ENCODE measurements at regions not wholly inside any gene's neighbourhood (a gene's known extent, or its start where the extent isn't known, plus 50 kb on each side); places are given as distances from the start of the nearest gene placed in this dataset.

DNA sequence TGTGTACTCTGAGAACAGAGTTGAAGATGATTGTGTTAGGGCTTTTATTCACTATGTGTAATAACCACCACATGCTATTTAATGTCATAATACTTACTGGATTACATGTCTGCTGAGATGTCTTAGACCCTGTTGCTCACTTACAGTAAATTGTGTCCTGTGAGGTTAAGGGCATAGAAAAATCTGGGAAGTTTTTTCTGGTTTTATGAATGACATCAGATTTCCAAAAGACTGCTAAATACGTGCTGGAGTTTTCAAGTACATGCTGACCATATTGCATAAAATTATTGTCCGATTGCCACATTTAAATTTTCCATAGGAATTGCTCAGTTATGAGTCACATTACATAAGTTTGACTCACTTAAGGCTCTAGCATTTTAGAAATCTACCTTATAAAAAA, 96.7 kb upstream of the COL5A2 start:
- no peak for ATAC-seq
- Histone ChIP-seq H3K27ac (no peak overlapping the region), H3K36me3 (no peaks in the 10 kb centered on the region), H3K4me1 (no peaks in the 10 kb centered on the region), H3K4me3 (no peak overlapping the region), H3K27me3 (no peaks in the 10 kb centered on the region), H3K9me3 (no peaks in the 10 kb centered on the region)
- no peak for TF ChIP-seq POLR2A (IDR thresholded peaks at IDR 0.05)
- TF ChIP-seq, protein P1, sequence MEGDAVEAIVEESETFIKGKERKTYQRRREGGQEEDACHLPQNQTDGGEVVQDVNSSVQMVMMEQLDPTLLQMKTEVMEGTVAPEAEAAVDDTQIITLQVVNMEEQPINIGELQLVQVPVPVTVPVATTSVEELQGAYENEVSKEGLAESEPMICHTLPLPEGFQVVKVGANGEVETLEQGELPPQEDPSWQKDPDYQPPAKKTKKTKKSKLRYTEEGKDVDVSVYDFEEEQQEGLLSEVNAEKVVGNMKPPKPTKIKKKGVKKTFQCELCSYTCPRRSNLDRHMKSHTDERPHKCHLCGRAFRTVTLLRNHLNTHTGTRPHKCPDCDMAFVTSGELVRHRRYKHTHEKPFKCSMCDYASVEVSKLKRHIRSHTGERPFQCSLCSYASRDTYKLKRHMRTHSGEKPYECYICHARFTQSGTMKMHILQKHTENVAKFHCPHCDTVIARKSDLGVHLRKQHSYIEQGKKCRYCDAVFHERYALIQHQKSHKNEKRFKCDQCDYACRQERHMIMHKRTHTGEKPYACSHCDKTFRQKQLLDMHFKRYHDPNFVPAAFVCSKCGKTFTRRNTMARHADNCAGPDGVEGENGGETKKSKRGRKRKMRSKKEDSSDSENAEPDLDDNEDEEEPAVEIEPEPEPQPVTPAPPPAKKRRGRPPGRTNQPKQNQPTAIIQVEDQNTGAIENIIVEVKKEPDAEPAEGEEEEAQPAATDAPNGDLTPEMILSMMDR (IDR thresholded peaks at IDR 0.05 in 4 of 5, conservative IDR thresholded peaks at IDR 0.05 in 1 of 5) = no peak
- in situ Hi-C loops (cut with MboI; ENCODE audit: low sequenced_read_pairs in 4 of 4) = loop anchor here in 1 of 4 donors (25.0 kb wide), 1 partner anchor 164 kb away; no protein-coding TSS in a partner anchor
- intact Hi-C loops (cut with DNase I; ENCODE audit: low total_unique reads) = no loop called here
- DNase-seq = no peak

DNA sequence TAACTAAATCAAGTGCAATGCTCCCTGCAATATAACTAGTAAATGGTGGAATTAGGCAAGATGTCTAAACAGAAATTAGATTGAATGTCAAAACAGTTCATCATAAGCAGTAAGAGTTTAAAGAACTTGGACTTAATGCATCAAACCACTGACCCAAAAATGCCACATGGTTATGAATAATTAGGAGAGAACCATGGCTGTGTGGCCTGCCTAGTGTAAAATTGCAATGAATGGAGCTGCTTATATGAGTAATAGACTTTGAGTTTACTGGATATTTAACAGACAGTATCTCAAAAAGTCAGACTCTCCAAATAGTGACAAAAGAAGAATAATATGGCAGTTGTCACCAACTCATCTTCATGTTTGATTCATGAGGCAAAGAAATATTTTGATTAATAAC, 101.6 kb upstream of the COL5A2 start:
- Histone ChIP-seq H3K27ac (no peak overlapping the region), H3K9me3 (no peaks in the 10 kb centered on the region), H3K4me3 (no peak overlapping the region), H3K36me3 (no peaks in the 10 kb centered on the region), H3K4me1 (no peaks in the 10 kb centered on the region), H3K27me3 (no peaks in the 10 kb centered on the region)
- ATAC-seq (no peak), DNase-seq (no peak)
- intact Hi-C loops (cut with DNase I; ENCODE audit: low total_unique reads) (no loop called here), in situ Hi-C loops (cut with MboI; ENCODE audit: low sequenced_read_pairs in 4 of 4) (loop anchor here in 3 of 4 donors (10.0 to 25.0 kb wide), 2 partner anchors 169 to 186 kb away; no protein-coding TSS in a partner anchor)
- no peak for TF ChIP-seq POLR2A (IDR thresholded peaks at IDR 0.05)
- TF ChIP-seq, protein P1 (IDR thresholded peaks at IDR 0.05 in 4 of 5, conservative IDR thresholded peaks at IDR 0.05 in 1 of 5) = no peak

DNA sequence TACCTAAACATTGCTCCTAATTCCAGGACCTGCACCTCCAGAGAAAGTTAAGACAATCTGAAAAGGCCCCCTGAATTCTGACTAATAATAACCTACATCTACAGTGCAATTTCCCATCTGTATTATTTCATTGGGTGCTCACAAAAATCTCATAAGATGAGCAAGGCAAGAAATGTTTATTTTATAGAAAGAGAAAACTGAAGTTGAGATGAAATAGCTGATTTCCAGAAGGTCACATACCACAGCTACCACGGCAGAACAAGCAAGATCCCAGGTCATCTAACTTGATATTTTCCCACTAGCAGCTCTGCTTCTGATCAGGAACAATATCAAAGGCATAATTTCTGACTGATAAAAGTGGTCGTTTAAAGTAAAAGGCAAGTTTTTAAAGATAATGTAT, 105.8 kb upstream of the COL5A2 start:
- TF ChIP-seq, protein P1 (IDR thresholded peaks at IDR 0.05 in 4 of 5, conservative IDR thresholded peaks at IDR 0.05 in 1 of 5) = no peak
- TF ChIP-seq POLR2A (IDR thresholded peaks at IDR 0.05) = no peak
- H3K27ac ChIP-seq = no peak overlapping the region
- intact Hi-C loops (cut with DNase I; ENCODE audit: low total_unique reads) (loop anchor here (5.0 kb wide), 1 partner anchor 127 kb away; no protein-coding TSS in a partner anchor), in situ Hi-C loops (cut with MboI; ENCODE audit: low sequenced_read_pairs in 4 of 4) (loop anchor here in 3 of 4 donors (10.0 to 25.0 kb wide), 2 partner anchors 173 to 191 kb away; no protein-coding TSS in a partner anchor)
- no peaks in the 10 kb centered on the region for H3K4me1 ChIP-seq
- no peak for DNase-seq
- no peaks in the 10 kb centered on the region for H3K27me3 ChIP-seq
- no peaks in the 10 kb centered on the region for H3K36me3 ChIP-seq
- ATAC-seq = no peak
- H3K4me3 ChIP-seq = no peak overlapping the region
- no peaks in the 10 kb centered on the region for H3K9me3 ChIP-seq

DNA sequence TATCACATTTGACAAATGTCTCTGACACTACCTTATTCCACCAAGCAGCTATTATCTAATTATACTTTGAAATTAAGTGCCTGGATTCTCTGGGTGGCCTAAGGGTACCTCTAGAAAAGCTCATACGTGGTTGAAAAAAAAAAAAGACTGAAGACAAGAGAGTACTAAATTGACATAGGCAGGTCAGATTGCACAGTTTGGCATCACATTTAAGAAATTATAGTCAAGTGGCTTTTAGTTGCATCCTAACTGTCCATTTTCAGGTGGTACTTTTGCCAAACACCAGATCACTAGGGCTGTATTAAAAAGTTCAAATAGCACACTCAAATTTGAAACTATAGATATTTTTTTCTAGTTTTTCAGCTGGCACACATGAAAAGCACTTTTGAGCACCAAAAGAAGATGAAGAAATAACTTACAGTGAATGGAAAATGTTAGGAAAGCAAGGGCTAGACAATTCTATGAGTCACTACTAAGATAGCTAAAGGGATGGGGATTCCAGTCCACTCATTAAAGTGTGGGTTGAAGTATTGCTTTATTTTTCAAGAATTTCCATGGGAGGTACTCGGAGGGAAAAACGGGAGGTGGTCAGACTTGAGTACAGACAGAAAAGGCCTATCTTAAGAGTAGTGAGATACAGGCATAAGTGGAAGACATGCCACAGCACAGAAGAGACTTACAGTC, 106.5 kb upstream of the COL5A2 start:
- in situ Hi-C loops (cut with MboI; ENCODE audit: low sequenced_read_pairs in 4 of 4) = loop anchor here in 3 of 4 donors (10.0 to 25.0 kb wide), 2 partner anchors 174 to 191 kb away; no protein-coding TSS in a partner anchor
- Histone ChIP-seq H3K9me3 (no peaks in the 10 kb centered on the region), H3K4me3 (no peak overlapping the region), H3K36me3 (no peaks in the 10 kb centered on the region), H3K27ac (no peak overlapping the region), H3K4me1 (no peaks in the 10 kb centered on the region), H3K27me3 (no peaks in the 10 kb centered on the region)
- ATAC-seq = peak; percentile 58 to 66
- DNase-seq = no peak
- intact Hi-C loops (cut with DNase I; ENCODE audit: low total_unique reads) = loop anchor here (5.0 kb wide), 1 partner anchor 126 kb away; no protein-coding TSS in a partner anchor
- no peak for TF ChIP-seq POLR2A (IDR thresholded peaks at IDR 0.05)
- TF ChIP-seq, protein P1 (IDR thresholded peaks at IDR 0.05 in 4 of 5, conservative IDR thresholded peaks at IDR 0.05 in 1 of 5) = no peak

Measured in gastrocnemius medialis (tissue), 4 donors.